ENCODE measurements at regions not wholly inside any gene's neighbourhood (a gene's known extent, or its start where the extent isn't known, plus 50 kb on each side); places are given as distances from the start of the nearest gene placed in this dataset.

DNA sequence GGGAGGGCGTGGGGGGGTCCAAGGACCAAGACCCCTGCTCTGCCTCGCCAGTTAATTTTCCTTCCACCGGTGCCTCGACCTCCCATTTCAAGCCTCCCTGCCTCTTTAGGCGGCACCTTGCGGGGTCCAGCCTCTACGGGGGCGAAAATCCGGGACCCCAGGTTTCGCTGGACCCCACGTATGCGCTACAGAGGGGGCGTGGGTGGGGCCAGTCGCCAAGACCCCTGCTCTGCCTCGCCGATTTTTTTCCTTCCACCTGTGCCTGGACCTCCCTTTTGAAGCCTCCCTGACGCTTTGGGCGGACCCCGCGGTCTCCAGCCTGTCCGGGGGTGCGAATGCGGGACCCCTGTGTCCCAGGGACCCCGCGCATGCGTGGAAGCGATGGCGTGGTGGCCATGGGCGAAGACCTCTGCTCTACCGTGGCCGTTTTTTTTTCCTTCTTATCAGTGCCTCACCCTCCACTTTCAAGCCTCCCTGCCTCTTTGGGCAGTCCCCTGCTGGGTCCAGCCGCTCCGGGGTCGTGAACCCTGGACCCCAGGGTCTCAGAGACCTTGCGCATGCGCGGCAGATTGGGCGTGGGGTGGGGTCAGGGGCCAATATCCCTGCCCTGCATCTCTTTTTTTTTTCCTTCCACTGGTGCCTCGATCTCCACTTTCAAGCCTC, 324.2 kb downstream of the ALG10 start:
- ATAC-seq (ENCODE audit: low read depth in 2 of 2) (no peak), DNase-seq (no peak)
- H3K4me3 ChIP-seq (ENCODE audit: low read depth, low read length) = no peak overlapping the region
- Mint-ChIP-seq H3K9me3 (peaks cover 0 to 11% (median 0%) of the 10 kb centered on the region in 7 donors), H3K27me3 (no peaks in the 10 kb centered on the region), H3K4me1 (no peaks in the 10 kb centered on the region), H3K4me3 (no peak overlapping the region), H3K36me3 (no peaks in the 10 kb centered on the region), H3K27ac (no peak overlapping the region)
- peaks cover 0 to 66% of the 10 kb centered on the region in 2 experiments for H3K9me3 ChIP-seq (ENCODE audit: control insufficient read depth in 2 of 2, low read length in 2 of 2)
- no peaks in the 10 kb centered on the region for H3K4me1 ChIP-seq (ENCODE audit: control insufficient read depth, insufficient read depth, low read length, poor library complexity, severe bottlenecking)
- H3K27ac ChIP-seq (ENCODE audit: insufficient read depth, low read length, poor library complexity, severe bottlenecking) = no peak overlapping the region
- no peaks in the 10 kb centered on the region for H3K36me3 ChIP-seq (ENCODE audit: control insufficient read depth, insufficient read depth, low read length)
- H3K27me3 ChIP-seq (ENCODE audit: control insufficient read depth, insufficient read depth, low read length) = no peaks in the 10 kb centered on the region

- Histone ChIP-seq H3K9me3 (ENCODE audit: control insufficient read depth in 2 of 2, low read length in 2 of 2) (peaks cover 0 to 74% of the 10 kb centered on the region in 2 experiments), H3K27me3 (ENCODE audit: control insufficient read depth, insufficient read depth, low read length) (no peaks in the 10 kb centered on the region), H3K36me3 (ENCODE audit: control insufficient read depth, insufficient read depth, low read length) (no peaks in the 10 kb centered on the region), H3K27ac (ENCODE audit: insufficient read depth, low read length, poor library complexity, severe bottlenecking) (no peak overlapping the region), H3K4me3 (ENCODE audit: low read depth, low read length) (no peak overlapping the region), H3K4me1 (ENCODE audit: control insufficient read depth, insufficient read depth, low read length, poor library complexity, severe bottlenecking) (no peaks in the 10 kb centered on the region)
- Mint-ChIP-seq H3K36me3 (no peaks in the 10 kb centered on the region), H3K27ac (no peak overlapping the region), H3K27me3 (no peaks in the 10 kb centered on the region), H3K4me1 (no peaks in the 10 kb centered on the region), H3K9me3 (peaks cover 0 to 9% (median 0%) of the 10 kb centered on the region in 7 donors), H3K4me3 (no peak overlapping the region)
- ATAC-seq (ENCODE audit: low read depth in 2 of 2) (no peak), DNase-seq (no peak)
Measured at GRCh38 chr12:34347367-34347766, 325.1 kb downstream of the ALG10 start.

DNA sequence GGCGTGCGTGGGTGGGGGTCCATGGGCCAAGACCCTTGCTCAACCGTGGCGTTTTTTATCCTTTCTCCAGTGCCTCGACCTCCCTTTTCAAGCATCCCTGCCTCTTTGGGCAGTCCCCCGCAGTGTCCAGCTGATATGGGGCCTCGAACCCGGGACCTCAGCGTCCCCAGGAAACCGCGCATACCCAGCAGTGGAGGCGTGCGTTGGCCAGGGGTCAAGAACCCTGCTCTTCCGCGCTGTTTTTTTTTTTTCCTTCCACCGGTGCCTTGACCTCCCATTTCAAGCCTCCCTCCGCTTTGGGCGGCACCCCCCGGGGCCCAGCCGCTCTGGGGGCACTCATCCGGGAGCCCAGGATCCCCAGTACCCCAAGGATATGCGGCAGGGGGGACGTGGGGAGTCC, 325.8 kb downstream of the ALG10 start:
- H3K27ac ChIP-seq (ENCODE audit: insufficient read depth, low read length, poor library complexity, severe bottlenecking) = no peak overlapping the region
- no peak overlapping the region for H3K4me3 ChIP-seq (ENCODE audit: low read depth, low read length)
- Mint-ChIP-seq H3K4me3 (no peak overlapping the region), H3K4me1 (no peaks in the 10 kb centered on the region), H3K36me3 (no peaks in the 10 kb centered on the region), H3K9me3 (peaks cover 0 to 9% (median 0%) of the 10 kb centered on the region in 7 donors), H3K27me3 (no peaks in the 10 kb centered on the region), H3K27ac (no peak overlapping the region)
- DNase-seq (no peak), ATAC-seq (ENCODE audit: low read depth in 2 of 2) (no peak)
- H3K9me3 ChIP-seq (ENCODE audit: control insufficient read depth in 2 of 2, low read length in 2 of 2) = peaks cover 0 to 81% of the 10 kb centered on the region in 2 experiments
- no peaks in the 10 kb centered on the region for H3K4me1 ChIP-seq (ENCODE audit: control insufficient read depth, insufficient read depth, low read length, poor library complexity, severe bottlenecking)
- no peaks in the 10 kb centered on the region for H3K27me3 ChIP-seq (ENCODE audit: control insufficient read depth, insufficient read depth, low read length)
- H3K36me3 ChIP-seq (ENCODE audit: control insufficient read depth, insufficient read depth, low read length) = no peaks in the 10 kb centered on the region

- Mint-ChIP-seq H3K4me3 (no peak overlapping the region), H3K27ac (no peak overlapping the region), H3K9me3 (peaks cover 0 to 9% (median 0%) of the 10 kb centered on the region in 7 donors), H3K4me1 (no peaks in the 10 kb centered on the region), H3K36me3 (no peaks in the 10 kb centered on the region), H3K27me3 (no peaks in the 10 kb centered on the region)
- peaks cover 0 to 90% of the 10 kb centered on the region in 2 experiments for H3K9me3 ChIP-seq (ENCODE audit: control insufficient read depth in 2 of 2, low read length in 2 of 2)
- no peak overlapping the region for H3K4me3 ChIP-seq (ENCODE audit: low read depth, low read length)
- H3K27me3 ChIP-seq (ENCODE audit: control insufficient read depth, insufficient read depth, low read length) = no peaks in the 10 kb centered on the region
- H3K27ac ChIP-seq (ENCODE audit: insufficient read depth, low read length, poor library complexity, severe bottlenecking) = no peak overlapping the region
- ATAC-seq (ENCODE audit: low read depth in 2 of 2) (no peak), DNase-seq (no peak)
- no peaks in the 10 kb centered on the region for H3K36me3 ChIP-seq (ENCODE audit: control insufficient read depth, insufficient read depth, low read length)
- H3K4me1 ChIP-seq (ENCODE audit: control insufficient read depth, insufficient read depth, low read length, poor library complexity, severe bottlenecking) = no peaks in the 10 kb centered on the region
Measured at GRCh38 chr12:34348836-34349672, 326.8 kb downstream of the ALG10 start.

DNA sequence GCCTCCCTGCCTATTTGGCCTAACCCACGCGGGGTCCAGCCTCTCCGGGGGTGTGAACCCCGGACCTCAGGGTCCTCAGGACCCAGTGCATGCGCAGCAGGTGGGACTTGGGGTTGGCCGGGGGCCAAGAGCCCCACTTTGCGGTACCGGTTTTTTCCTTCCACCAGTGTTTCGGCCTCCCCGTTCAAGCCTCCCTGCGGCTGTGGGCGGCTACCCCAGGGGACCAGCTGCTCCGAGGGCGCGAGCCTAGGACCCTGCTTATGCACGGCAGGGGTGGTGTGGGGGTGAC, 327.3 kb downstream of the ALG10 start:
- no peak overlapping the region for H3K27ac ChIP-seq (ENCODE audit: insufficient read depth, low read length, poor library complexity, severe bottlenecking)
- Mint-ChIP-seq H3K4me1 (no peaks in the 10 kb centered on the region), H3K27ac (no peak overlapping the region), H3K9me3 (peaks cover 0 to 9% (median 0%) of the 10 kb centered on the region in 7 donors), H3K4me3 (no peak overlapping the region), H3K36me3 (no peaks in the 10 kb centered on the region), H3K27me3 (no peaks in the 10 kb centered on the region)
- no peaks in the 10 kb centered on the region for H3K27me3 ChIP-seq (ENCODE audit: control insufficient read depth, insufficient read depth, low read length)
- no peaks in the 10 kb centered on the region for H3K36me3 ChIP-seq (ENCODE audit: control insufficient read depth, insufficient read depth, low read length)
- no peaks in the 10 kb centered on the region for H3K4me1 ChIP-seq (ENCODE audit: control insufficient read depth, insufficient read depth, low read length, poor library complexity, severe bottlenecking)
- peaks cover 0 to 90% of the 10 kb centered on the region in 2 experiments for H3K9me3 ChIP-seq (ENCODE audit: control insufficient read depth in 2 of 2, low read length in 2 of 2)
- DNase-seq = no peak
- H3K4me3 ChIP-seq (ENCODE audit: low read depth, low read length) = no peak overlapping the region
- no peak for ATAC-seq (ENCODE audit: low read depth in 2 of 2)

- Mint-ChIP-seq H3K27ac (no peak overlapping the region), H3K9me3 (peaks cover 0 to 11% (median 0%) of the 10 kb centered on the region in 7 donors), H3K36me3 (no peaks in the 10 kb centered on the region), H3K4me3 (no peak overlapping the region), H3K4me1 (no peaks in the 10 kb centered on the region), H3K27me3 (no peaks in the 10 kb centered on the region)
- no peak for DNase-seq
- H3K9me3 ChIP-seq (ENCODE audit: control insufficient read depth in 2 of 2, low read length in 2 of 2) = peaks cover 0 to 93% of the 10 kb centered on the region in 2 experiments
- H3K27me3 ChIP-seq (ENCODE audit: control insufficient read depth, insufficient read depth, low read length) = no peaks in the 10 kb centered on the region
- no peaks in the 10 kb centered on the region for H3K36me3 ChIP-seq (ENCODE audit: control insufficient read depth, insufficient read depth, low read length)
- H3K4me1 ChIP-seq (ENCODE audit: control insufficient read depth, insufficient read depth, low read length, poor library complexity, severe bottlenecking) = no peaks in the 10 kb centered on the region
- no peak overlapping the region for H3K4me3 ChIP-seq (ENCODE audit: low read depth, low read length)
- no peak overlapping the region for H3K27ac ChIP-seq (ENCODE audit: insufficient read depth, low read length, poor library complexity, severe bottlenecking)
- no peak for ATAC-seq (ENCODE audit: low read depth in 2 of 2)
Measured at GRCh38 chr12:34350092-34351041, 328.1 kb downstream of the ALG10 start.

DNA sequence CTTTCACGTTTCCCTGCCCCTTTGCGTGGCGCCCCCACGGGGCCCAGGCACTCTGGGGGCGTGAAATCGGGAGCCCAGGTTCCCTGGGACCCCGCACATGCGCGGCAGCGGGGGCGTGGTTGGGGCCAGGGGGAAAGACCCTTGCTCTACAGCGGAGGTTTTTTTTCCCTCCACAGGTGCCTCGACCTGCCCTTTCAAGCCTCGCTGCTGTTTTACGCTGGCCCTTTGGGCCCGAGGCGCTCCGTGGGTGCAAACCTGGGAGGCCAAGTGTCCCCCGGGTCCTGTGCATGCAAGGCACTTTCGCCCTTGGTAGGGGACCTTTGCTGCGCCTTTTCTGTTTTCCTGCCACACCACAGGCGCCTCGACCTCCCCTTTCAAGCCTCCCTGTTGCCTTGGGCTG, 329.8 kb downstream of the ALG10 start:
- no peak overlapping the region for H3K27ac ChIP-seq (ENCODE audit: insufficient read depth, low read length, poor library complexity, severe bottlenecking)
- H3K9me3 Mint-ChIP-seq = peaks cover 0 to 8% (median 0%) of the 10 kb centered on the region in 7 donors
- DNase-seq (no peak), ATAC-seq (ENCODE audit: low read depth in 2 of 2) (no peak)
- no peaks in the 10 kb centered on the region for H3K36me3 Mint-ChIP-seq
- H3K4me1 ChIP-seq (ENCODE audit: control insufficient read depth, insufficient read depth, low read length, poor library complexity, severe bottlenecking) = no peaks in the 10 kb centered on the region
- no peaks in the 10 kb centered on the region for H3K27me3 Mint-ChIP-seq
- H3K27me3 ChIP-seq (ENCODE audit: control insufficient read depth, insufficient read depth, low read length) = no peaks in the 10 kb centered on the region
- H3K9me3 ChIP-seq (ENCODE audit: control insufficient read depth in 2 of 2, low read length in 2 of 2) = peaks cover 0 to 92% of the 10 kb centered on the region in 2 experiments
- no peaks in the 10 kb centered on the region for H3K4me1 Mint-ChIP-seq
- H3K36me3 ChIP-seq (ENCODE audit: control insufficient read depth, insufficient read depth, low read length) = no peaks in the 10 kb centered on the region
- no peak overlapping the region for H3K4me3 ChIP-seq (ENCODE audit: low read depth, low read length)
- H3K27ac Mint-ChIP-seq = no peak overlapping the region
- no peak overlapping the region for H3K4me3 Mint-ChIP-seq
